ENCODE measurements at regions not wholly inside any gene's neighbourhood (a gene's known extent, or its start where the extent isn't known, plus 50 kb on each side); places are given as distances from the start of the nearest gene placed in this dataset.

DNA sequence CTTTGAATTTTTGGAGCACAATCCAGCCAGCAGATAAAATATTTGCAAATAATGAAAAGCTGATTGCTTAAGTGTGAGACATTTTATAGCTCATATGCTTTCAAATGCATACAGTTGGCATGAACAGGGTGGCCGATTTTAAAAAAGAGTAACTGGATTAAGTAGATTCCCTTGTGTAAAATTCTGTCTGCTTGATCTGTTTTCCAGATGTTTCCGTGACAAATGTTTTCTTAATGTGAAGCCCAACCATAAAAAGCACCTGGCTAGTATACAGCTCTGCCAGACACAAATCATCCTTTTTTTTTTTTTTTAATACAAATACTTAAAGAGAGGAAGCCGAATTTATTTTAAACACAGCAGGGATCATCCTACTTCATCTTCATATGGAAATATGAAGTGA lies 440.7 kb downstream of the CCER1 start:
- TF ChIP-seq, protein P1, sequence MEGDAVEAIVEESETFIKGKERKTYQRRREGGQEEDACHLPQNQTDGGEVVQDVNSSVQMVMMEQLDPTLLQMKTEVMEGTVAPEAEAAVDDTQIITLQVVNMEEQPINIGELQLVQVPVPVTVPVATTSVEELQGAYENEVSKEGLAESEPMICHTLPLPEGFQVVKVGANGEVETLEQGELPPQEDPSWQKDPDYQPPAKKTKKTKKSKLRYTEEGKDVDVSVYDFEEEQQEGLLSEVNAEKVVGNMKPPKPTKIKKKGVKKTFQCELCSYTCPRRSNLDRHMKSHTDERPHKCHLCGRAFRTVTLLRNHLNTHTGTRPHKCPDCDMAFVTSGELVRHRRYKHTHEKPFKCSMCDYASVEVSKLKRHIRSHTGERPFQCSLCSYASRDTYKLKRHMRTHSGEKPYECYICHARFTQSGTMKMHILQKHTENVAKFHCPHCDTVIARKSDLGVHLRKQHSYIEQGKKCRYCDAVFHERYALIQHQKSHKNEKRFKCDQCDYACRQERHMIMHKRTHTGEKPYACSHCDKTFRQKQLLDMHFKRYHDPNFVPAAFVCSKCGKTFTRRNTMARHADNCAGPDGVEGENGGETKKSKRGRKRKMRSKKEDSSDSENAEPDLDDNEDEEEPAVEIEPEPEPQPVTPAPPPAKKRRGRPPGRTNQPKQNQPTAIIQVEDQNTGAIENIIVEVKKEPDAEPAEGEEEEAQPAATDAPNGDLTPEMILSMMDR (IDR thresholded peaks at IDR 0.05; ENCODE audit: extremely low read depth in 1 of 2, insufficient read depth in 1 of 2, low read depth in 1 of 2, low read length in 2 of 2): no peak
- TF ChIP-seq EZH2 (IDR thresholded peaks at IDR 0.05; ENCODE audit: borderline replicate concordance, low read depth, low read length, severe bottlenecking): no peak
- TF ChIP-seq POLR2A (IDR thresholded peaks at IDR 0.05; ENCODE audit: low read depth, low read length): no peak
- no peak for TF ChIP-seq MYC (IDR thresholded peaks at IDR 0.05; ENCODE audit: low read depth, low read length)
- TF ChIP-seq POLR2AphosphoS5 (IDR thresholded peaks at IDR 0.05; ENCODE audit: insufficient read depth, low read depth, low read length): no peak
- TF ChIP-seq FOS (IDR thresholded peaks at IDR 0.05; ENCODE audit: borderline replicate concordance, insufficient read depth, low read length): no peak
- no peak for TF ChIP-seq JUN (IDR thresholded peaks at IDR 0.05; ENCODE audit: borderline replicate concordance, insufficient read depth, insufficient read length, low read depth)
- TF ChIP-seq, protein P2, sequence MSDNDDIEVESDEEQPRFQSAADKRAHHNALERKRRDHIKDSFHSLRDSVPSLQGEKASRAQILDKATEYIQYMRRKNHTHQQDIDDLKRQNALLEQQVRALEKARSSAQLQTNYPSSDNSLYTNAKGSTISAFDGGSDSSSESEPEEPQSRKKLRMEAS (IDR thresholded peaks at IDR 0.05; ENCODE audit: insufficient read depth, insufficient read length): no peak
- TF ChIP-seq GATA2 (IDR thresholded peaks at IDR 0.05; ENCODE audit: insufficient read depth, insufficient read length, low read depth, low read length): no peak
